SU-DHL-6 (cell line): ENCODE measurements at regions not wholly inside any gene's neighbourhood (a gene's known extent, or its start where the extent isn't known, plus 50 kb on each side); places are given as distances from the start of the nearest gene placed in this dataset.

Source experiments
- CTCF ChIP-seq: fragments of 200-600 bp; sonication (generic); IDR thresholded peaks from one replicate; pipeline ENCODE4 v1.5.1; 2017; ENCODE audit warnings: antibody characterized with exemption, mild to moderate bottlenecking, low read length, moderate library complexity; ENCODE audit not compliant: insufficient read depth, poor library complexity, severe bottlenecking
- EZH2phosphoT487 ChIP-seq: fragments of 200-600 bp; sonication (generic), shearing (Covaris generic); conservative IDR thresholded peaks from 2 replicates; pipeline ENCODE4 v1.6.1; 2018; ENCODE audit warnings: mild to moderate bottlenecking, antibody characterized with exemption, low read length, moderate library complexity, mixed read lengths

- TF ChIP-seq EZH2phosphoT487 (no peak), CTCF (no peak)
Measured at GRCh38 chr6:71651636-71652035, 234.7 kb upstream of the RIMS1 start.
